Ureter (tissue), 1 donor: ENCODE measurements at regions not wholly inside any gene's neighbourhood (a gene's known extent, or its start where the extent isn't known, plus 50 kb on each side); places are given as distances from the start of the nearest gene placed in this dataset.
"Not testable (repeated sequence)": the region's sequence is repeated elsewhere in the genome, so short reads cannot be mapped to it uniquely, and the experiment has no call there.

Source experiments
- DNase-seq: peaks from one replicate; pipeline ENCODE4 v3.0.0-alpha.2; 2020; ENCODE audit warnings: low spot score
- donor health status: DM: yes; HTN: yes; CAD: no.

DNA sequence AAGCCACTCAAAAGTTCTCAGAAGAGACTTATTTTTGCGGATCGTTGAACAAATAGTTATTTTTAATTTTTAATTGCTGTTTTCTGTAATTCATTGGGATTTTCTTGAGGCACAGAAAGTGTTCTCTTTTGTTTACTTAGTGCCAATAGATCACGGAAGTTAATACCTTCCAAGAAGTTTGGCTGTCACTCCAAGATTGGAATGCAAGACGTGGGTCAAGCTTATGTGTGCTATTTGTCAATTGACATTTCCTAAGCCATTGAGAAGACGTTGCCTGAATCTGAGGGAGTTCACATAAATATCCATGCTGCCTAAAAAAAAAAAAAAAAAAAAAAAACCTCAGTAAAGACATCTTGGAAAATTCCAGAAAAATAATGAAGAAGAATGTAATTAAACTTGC, 1071.4 kb upstream of the ADGRB3 start:
- DNase-seq = no peak

DNA sequence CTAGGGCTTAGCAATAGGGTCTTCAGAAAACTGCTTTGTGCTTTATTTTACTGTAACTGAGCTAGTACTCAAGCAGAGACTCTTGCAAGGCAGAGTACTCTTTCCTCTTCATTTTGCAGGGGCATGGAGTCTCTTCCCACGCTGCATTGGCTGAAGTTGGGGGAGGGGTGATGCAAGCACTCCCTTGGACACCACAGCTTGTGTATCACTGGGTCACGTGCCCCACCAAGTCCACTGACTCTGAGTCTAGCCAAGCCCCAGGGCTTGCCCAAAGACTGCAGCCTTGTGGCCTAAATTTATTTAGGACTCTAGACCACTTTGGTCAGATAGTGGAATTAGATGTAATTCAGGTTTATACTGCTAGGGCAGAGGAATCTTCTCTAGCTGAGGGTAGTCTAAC, 1075.0 kb upstream of the ADGRB3 start:
- DNase-seq = no peak

DNA sequence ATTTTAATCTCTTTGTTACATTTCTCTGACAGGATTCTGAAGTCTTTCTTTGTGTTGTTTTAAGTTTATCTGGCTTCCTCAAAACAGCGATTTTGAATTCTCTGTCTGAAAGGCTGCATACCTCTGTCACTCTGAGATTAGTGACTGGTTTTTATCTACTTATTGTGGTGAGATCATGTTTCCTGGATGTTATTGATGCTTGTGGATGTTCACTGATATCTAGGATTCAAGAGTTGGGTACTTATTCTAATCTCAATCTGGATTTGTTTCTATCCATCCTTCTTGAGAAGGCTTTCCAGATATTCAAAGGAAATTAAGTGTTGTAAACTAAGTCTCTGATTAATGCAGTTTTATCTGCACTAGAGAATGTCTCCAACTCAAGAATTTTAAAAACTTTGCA, 1076.1 kb upstream of the ADGRB3 start:
- DNase-seq = no peak

DNA sequence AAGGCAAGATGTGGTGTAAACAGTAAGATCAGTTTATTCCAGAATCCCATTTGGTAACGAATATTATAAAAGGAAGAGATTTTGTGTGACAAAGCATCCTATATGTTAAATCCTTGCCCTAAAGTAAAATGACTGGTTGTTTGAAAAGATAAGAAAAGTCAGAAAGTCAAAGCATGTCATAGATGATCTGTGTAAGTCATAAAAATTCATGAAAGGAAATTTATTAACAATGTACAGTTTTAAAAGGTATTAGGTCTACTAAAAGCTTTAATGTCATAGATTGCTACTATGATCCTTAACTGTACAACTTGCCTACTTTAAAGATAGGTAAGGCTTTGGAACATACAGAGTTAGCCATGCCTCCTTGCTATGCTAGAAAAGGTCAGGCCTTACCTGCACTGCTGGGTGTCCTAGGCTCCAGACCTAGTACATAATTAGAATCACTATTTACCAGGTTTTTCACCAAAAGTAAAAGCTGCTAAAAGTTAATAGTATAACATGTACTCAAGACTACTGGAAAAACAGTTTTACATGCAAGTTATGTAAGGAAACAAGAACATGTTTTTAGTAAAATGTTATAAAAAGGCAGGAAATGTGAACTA, 1090.1 kb upstream of the ADGRB3 start:
- no peak for DNase-seq

DNA sequence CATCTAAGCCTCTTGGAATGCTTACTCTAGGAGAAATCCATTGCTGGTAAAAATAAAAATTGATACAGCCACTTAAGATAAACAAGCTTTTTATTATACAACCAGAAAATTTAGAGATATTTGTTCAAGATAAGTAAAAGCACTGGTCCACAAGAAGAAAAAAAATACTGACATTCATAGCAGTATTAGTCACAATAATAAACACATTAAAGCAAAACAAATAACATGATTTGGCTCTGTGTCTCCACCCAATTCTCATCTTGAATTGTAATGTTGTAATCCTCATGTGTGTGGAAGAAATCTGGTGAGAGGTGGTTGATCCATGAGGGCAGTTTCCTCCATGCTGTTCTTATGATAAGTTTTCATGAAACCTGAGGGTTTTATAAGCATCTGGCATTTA, 1093.5 kb upstream of the ADGRB3 start:
- no peak for DNase-seq

DNA sequence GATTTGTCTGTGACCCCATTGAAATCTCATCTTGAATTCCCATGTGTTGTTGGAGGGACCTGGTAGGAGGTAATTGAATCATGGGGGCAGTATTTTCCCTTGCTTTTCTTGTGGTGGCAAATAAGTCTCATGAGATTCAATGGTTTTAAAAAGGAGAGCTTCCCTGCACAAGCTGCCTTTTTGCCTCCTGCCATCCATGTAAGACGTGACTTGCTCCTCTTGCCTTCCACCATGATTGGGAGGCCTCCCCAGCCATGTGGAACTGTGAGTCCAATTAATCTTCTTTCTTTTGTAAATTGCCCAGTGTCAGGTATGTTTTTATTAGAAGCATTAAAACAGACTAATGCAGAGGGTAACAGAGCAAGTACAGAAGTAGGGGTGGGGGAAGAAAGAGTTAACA, 1097.0 kb upstream of the ADGRB3 start:
- no peak for DNase-seq

DNA sequence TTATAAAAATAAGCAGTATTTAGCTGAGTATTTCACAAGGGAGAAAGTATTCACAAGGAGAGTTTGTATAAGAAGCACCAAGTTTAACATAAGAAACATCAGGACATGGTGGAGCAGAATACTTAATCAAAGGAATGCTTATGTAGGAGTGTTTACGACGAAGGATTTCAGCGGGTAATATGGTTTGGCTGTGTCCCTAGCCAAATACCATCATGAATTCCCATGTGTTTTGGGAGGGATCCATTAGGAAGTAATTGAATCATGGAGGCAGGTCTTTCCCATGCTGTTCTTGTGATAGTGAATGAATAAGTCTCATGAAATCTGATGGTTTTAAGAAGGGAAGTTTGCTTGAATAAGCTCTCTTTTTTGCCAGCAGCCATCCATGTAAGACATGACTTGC, 1099.1 kb upstream of the ADGRB3 start:
- no peak for DNase-seq

DNA sequence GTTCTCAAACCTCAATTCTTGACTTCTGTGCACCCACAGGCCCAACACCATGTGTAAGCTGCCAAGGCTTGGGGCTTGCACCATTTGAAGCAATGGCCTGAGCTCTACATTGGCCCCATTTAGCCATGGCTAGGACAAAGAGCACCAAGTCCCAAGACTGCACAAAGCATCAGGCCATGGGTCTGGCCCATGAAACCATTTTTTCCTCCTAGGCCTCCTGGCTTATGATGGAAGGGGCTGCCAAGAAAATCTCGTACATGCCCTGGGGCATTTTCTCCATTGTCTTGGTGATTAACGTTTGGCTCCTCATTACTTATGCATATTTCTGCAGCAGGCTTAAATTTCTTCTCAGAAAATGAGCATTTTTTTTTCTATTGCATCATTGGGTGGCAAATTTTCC, 1128.7 kb upstream of the ADGRB3 start:
- no peak for DNase-seq

DNA sequence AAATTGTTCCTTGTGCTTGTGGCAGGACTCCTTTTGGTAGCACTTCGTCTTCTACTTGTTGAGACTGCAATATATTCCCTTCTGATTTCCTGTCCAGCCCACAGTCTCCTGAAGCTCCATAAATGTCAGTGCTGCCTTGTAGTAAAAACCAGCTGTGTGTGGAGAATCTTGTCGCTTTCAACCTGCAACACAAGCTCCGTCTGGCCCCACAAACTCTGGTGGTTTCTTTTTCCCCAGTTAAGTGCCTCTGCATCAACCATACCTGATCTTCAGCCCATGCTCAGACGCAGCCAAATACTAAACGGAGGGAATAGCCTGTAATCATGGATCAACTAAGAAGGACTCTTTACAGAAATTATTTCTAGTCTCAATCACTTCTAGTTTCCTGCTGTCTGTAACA, 1133.3 kb upstream of the ADGRB3 start:
- DNase-seq = no peak

DNA sequence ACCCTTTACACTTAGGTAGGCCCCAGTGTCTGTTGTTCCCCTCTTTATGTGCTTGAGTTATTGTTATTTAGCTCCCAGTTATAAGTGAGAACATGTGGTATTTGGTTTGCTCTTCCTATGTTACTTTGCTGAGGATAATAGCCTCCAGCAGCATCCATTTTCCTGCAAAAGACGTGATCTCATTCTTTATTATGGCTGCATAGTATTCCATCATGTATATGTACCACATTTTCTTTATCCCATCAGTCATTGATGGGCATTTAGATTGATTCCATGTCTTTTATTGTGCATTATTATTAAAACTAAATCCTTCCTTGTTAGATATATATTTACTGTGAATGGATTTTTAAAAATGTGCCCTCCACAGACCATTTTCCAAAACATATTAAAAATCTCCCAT, 1137.3 kb upstream of the ADGRB3 start:
- DNase-seq = no peak

DNA sequence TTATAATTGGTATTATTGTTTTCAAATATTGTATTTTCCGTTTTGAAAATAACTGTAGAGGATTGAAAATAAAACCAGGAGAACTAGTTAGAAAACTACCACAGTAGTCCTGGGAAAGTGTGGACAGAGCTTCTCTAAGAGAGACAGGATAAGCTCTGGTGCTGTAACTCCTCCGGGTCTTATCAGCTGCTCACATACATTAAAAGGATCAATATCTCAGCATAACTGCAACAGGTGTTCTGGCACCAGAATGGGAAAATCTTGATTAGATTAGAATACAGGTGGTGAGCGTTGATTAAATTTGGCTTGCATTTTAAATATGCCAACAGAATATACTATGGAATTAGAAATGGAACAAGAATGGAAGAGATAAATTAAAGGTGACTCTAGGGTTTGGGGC, 1138.9 kb upstream of the ADGRB3 start:
- no peak for DNase-seq

DNA sequence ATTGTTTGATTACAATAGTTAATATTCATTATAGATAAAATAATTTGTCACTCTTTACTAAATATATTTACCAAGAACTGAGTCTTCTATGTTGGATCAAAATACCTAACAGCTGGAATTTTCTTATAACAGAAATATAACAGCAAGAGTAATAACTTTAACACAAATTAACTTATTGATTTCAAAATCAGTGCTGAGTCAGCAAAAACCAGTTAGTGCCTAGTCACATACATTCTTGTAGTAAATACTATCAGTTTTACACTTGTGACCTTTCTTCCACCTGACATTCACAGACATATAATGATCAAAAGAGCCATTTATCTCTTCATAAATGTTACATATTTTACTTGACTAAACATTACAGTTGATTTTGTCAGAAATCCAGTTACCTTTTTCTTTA, 1141.4 kb upstream of the ADGRB3 start:
- DNase-seq = no peak

DNA sequence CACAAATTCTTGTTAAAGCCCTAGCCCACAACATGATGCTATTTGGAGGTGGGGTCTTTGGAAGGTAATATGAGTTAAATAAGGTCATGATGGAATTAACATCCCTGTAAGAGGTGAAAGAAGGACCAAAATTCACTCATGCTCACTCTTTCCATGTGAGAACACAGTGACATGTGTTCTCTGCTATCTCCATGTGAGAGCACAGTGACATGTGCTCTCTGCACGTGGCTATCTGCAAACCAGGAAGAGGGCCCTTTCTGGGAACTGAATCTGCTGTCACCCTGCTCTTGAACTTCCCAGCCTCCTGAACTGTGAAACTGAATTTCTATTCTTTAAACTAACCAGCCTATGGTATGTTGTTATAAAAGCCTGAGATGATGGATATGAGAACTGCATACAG, 1159.4 kb upstream of the ADGRB3 start:
- DNase-seq = no peak

DNA sequence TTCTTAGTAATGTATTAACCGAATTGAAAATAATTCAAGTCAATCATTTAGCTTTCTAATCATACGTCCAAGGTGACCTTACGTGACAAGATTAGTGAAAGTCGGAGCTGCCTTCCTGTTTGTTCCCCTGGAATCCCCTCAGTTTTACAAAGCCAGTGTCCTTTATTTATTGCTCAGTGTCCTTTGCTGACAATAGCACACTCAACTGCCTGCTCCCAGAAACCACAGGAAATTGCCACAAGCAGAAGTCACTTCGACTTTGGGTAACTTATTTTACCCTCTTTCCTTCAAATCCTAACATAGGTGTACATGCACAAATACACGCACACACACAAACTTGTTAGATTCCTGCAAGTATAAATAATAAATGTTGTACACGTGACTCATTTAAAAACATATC, 1167.7 kb upstream of the ADGRB3 start:
- DNase-seq = no peak

DNA sequence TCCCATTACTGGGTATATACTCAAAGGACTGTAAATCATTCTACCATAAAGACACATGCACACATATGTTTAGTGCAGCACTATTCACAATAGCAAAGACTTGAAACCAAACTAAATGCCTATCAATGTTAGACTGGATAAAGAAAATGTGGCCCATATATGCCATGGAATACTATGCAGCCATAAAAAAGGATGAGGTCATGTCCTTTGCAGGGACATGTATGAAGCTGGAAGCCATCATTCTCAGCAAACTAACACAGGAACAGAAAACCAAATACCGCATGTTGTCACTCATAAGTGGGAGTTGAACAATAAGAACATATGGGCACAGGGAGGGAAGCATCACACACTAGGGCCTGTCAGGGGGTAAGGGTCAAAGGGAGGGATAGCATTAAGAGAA, 1172.4 kb upstream of the ADGRB3 start:
- DNase-seq = not testable (repeated sequence)

DNA sequence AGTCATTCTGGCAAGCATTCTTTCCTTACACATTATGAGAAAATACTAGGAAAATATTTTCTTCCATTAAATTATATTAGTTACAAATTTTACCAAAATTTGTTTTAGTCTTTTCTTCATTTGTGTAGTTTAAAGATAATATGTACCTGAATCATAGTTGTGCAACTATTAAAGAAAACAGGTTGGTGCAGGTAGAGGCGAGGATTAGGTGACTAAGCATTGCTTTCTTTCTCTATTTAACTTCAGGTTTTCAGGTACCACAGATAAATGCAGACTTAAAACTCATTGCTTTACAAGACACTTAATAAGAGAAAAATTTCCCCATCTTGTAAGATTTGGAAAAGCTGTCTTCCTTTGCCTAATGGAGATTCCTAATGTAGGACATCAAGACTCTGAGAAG, 1175.5 kb upstream of the ADGRB3 start:
- no peak for DNase-seq

DNA sequence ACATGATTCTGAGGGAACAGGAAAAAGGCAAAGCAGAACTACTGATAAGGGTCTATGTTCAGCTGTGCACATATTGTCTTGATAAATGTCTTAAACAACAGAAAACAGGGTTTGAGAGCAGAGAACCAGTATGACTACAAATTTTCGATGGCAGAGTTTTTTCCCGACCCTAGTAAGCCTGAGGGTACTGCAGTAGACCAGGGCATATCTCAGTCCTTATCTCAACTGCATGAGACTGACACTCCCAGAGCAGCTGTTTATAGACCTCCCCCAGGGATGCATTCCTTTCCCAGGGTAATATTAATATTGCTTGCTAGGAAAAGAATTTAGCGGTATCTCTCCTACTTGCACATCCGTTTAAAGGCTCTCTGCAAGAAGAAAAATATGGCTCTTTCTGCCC, 1176.8 kb upstream of the ADGRB3 start:
- no peak for DNase-seq

DNA sequence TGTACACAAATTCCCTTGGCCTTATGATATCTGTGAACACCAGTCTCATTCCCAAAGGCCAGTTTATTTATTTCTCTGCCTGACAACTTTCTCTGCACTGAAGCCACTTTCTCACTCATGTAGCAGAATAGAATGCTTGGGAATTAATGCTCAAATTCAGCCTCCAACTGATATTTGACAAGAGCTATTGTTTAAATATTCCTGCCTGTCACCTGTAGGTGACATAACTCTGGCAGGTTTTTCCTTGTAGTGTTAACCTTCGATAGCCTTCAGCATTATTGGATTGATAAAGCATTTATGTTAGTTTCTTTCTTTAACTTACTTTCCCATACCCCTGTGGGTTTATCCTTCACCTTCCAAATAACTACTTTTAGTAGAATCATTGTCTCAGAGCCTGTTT, 1183.2 kb upstream of the ADGRB3 start:
- no peak for DNase-seq

DNA sequence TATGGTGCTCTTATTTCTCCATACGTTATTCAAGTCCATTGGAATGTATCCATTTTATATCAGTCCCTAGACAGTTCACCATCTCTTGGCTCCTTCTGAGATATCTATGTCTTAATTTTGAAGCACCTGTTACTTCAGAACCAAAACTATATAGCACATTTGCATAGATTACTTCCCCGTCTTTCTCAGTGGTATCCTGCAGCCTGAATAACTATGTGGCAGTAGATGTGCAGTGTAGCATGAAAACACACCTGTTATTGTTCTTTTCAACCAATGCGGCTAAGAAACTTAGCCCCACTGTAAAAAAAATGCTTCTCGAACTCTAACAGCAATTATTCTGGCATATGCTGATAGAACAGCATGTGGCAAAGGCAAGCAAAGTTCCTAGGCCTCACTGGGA, 1184.4 kb upstream of the ADGRB3 start:
- DNase-seq = no peak

DNA sequence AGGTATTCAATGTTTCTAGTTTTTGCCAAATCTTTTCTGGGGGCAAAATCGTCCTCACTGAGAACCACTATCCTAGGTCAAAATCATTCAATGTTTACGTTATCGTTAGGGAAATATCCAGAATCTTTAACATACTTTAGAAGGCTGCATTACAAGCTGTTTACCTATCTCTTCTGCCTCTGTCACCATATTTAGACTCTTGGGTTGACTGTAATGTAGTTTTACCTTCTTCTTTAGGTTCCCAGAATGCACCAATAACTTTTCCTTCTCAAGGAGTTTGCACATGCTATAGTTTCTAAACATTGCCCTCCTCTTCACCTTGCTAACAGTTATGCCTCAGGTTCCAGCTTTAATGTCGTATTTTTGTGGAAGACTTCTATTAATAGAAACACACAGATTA, 1185.5 kb upstream of the ADGRB3 start:
- DNase-seq = no peak

DNA sequence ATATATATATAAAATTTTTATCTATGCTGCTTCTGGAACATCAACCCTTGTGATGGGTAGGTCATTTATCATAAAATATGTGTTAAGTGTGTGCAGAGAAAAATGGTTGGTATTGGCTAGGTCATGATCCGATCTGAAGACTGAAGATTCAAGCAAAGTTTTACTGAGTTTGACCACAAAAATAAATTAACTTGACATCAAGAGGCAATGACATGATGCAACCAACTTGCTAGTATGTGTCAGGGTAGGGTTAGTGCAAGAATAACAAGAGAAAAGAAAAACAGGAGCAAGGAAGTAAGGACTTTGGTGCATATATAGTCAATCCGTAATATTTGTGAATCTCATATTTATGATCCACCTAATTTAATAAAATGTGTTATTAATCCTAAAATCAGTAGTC, 1202.0 kb upstream of the ADGRB3 start:
- no peak for DNase-seq

DNA sequence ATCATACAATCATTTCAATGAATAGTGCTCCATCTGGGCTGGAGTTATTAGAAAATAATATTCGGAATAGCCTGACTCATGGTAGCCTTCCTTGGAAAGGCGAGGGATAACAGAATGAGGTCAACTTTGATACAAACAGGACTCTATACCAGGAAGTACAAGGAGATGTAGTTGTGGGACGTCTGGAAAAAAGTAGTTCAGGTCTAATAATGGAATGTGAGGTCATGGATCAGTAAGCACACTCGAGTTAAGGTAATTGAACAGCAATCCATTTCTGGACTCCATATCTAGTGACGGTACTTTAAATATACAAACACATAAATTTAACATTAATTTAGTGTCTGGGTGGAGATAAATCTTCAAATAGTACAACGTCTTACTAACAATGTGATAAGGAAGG, 1204.0 kb upstream of the ADGRB3 start:
- no peak for DNase-seq

DNA sequence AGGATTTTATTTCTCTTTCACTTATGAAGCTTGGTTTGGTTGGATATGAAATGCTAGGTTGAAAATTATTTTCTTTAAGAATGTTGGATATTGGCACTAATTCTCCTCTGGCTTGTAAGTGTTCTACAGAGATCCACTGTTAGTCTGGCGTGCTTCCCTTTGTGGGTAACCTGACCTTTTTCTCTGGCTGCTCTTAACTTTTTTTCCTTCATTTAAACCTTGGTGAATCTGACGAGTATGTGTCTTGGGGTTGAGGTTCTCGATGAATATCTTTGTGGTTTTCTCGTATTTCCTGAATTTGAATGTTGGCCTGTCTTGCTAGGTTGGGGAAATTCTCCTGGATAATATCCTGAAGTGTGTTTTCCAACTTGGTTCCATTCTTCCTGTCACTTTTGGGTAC, 1208.4 kb upstream of the ADGRB3 start:
- DNase-seq = not testable (repeated sequence)

DNA sequence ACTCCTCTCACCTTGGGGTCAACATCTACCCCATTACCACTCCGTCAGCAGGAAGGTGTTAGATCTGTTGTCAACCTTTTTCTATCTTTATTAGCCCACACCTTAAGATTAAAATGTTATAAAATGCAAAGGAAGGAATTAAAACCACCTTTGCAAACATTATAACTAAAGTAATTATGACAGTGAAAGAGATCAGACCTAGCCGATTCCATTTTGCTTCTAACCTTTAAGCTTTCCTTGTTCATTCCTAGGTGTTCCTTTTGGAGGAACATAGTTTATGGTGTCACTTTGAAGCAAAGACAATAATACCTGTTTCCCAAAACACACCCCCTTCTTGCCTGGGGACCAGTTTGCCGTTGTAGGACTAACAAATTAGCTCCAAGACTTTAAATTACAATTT, 1223.0 kb upstream of the ADGRB3 start:
- DNase-seq = no peak

DNA sequence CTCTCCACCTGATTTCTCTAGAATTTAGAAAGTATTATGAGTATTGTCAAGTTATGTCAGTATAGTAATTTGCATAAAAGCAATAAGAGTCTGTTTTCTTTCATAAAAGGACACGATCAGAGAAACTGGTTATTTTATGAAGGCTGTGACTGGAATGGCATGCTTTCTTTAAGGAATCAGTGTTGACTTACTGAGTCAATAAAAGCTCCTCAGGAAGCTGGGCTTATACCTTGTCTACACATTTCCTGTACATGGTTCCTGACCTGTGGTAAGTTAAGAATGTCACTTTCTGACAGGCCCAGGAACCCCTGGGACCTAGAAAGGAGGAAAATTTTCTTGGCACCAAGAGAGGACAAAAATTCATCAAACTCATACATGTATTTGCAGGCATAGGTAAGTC, 1224.0 kb upstream of the ADGRB3 start:
- no peak for DNase-seq
